Thyroid gland (tissue), 4 donors: ENCODE measurements at regions not wholly inside any gene's neighbourhood (a gene's known extent, or its start where the extent isn't known, plus 50 kb on each side); places are given as distances from the start of the nearest gene placed in this dataset.

Experiments used
- POLR2A ChIP-seq, 2 donors: fragments of 450-650 bp; IDR thresholded peaks; one replicate each; pipeline ENCODE4 v1.6.1; 2017; ENCODE audit warnings: antibody characterized with exemption in 2 of 2, mild to moderate bottlenecking in 2 of 2, moderate library complexity in 1 of 2
- TF ChIP-seq, protein P1 (sequence below), 6 experiments: fragments of 200-600 bp in 3 of 6; fragments of 450-650 bp in 3 of 6; sonication (generic) in 3 of 6; IDR thresholded peaks; one replicate each; pipeline ENCODE4 v1.5.1; 2016 to 2019; ENCODE audit warnings: antibody characterized with exemption in 6 of 6, mild to moderate bottlenecking in 2 of 6, inconsistent platforms in 1 of 6, moderate library complexity in 1 of 6

DNA sequence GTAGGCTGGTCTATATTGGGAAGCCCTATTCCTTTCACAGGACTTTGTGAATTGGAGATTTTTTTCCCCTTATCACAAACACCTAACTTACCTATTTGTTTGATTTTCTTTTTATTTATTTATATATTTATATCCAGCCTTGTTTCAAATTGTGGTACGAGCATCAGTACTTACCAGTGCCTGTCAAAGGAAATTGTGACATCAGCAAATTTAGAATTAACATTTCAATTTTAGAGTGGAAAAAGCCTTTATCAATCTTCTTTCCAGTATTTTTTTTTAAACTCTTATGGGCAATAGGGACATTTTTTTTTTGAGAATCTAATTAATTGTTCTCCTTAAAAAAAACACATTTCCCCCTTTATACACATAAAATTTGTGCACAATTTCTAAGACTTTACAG is 790.2 kb downstream of the PRELID2 start:
- no peak for TF ChIP-seq POLR2A (IDR thresholded peaks at IDR 0.05)
- TF ChIP-seq, protein P1, sequence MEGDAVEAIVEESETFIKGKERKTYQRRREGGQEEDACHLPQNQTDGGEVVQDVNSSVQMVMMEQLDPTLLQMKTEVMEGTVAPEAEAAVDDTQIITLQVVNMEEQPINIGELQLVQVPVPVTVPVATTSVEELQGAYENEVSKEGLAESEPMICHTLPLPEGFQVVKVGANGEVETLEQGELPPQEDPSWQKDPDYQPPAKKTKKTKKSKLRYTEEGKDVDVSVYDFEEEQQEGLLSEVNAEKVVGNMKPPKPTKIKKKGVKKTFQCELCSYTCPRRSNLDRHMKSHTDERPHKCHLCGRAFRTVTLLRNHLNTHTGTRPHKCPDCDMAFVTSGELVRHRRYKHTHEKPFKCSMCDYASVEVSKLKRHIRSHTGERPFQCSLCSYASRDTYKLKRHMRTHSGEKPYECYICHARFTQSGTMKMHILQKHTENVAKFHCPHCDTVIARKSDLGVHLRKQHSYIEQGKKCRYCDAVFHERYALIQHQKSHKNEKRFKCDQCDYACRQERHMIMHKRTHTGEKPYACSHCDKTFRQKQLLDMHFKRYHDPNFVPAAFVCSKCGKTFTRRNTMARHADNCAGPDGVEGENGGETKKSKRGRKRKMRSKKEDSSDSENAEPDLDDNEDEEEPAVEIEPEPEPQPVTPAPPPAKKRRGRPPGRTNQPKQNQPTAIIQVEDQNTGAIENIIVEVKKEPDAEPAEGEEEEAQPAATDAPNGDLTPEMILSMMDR (IDR thresholded peaks at IDR 0.05): no peak
